ENCODE measurements at regions not wholly inside any gene's neighbourhood (a gene's known extent, or its start where the extent isn't known, plus 50 kb on each side); places are given as distances from the start of the nearest gene placed in this dataset.
"Not testable (repeated sequence)": the region's sequence is repeated elsewhere in the genome, so short reads cannot be mapped to it uniquely, and the experiment has no call there.

DNA sequence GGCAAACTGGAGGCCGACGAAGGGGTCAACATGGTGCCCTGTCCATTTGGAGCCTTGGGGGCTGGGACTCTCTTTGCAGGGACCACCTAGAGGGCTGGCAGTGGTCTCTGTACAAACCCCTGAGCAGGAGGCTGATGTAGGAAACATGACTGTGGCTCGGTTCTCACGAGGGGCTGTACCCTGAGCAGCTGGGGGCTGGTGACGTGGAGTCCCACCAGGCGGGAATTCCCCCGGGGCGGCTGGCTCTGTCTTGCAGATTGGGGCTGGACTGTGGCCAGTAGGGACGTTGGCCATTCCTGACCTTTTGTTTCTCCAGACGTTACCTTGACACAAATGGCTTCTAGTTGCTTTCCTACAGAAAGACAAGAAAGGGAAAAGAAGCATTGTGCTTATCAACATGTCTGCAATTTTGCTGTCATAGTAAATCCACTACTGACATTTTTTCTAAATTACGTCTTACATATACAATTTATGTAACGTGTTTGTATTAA, 115.6 kb upstream of the PRKX start:
- H3K9ac ChIP-seq (ENCODE audit: low read length); H3K9me2 ChIP-seq (replicated peaks; ENCODE audit: low read length); ATAC-seq; H3K79me2 ChIP-seq (ENCODE audit: low read length); CTCF ChIA-PET; POLR2A ChIA-PET (ENCODE audit: unreplicated experiment); intact Hi-C loops (cut with micrococcal nuclease); H3K27ac ChIP-seq (ENCODE audit: low read length); H4K20me1 ChIP-seq (ENCODE audit: low read length); H3K4me1 ChIP-seq (ENCODE audit: insufficient read depth, low read length); H2AFZ ChIP-seq (ENCODE audit: low read length); H3K4me3 ChIP-seq (ENCODE audit: low read length); H3K27me3 ChIP-seq (ENCODE audit: low read length); H3K9me3 ChIP-seq (ENCODE audit: low read length); DNase-seq; BruUV-seq (replicated peaks); H3K4me2 ChIP-seq (ENCODE audit: low read length); H3F3A ChIP-seq (ENCODE audit: low read length, unreplicated experiment); H3K36me3 ChIP-seq (ENCODE audit: low read depth, low read length): not testable (repeated sequence)

DNA sequence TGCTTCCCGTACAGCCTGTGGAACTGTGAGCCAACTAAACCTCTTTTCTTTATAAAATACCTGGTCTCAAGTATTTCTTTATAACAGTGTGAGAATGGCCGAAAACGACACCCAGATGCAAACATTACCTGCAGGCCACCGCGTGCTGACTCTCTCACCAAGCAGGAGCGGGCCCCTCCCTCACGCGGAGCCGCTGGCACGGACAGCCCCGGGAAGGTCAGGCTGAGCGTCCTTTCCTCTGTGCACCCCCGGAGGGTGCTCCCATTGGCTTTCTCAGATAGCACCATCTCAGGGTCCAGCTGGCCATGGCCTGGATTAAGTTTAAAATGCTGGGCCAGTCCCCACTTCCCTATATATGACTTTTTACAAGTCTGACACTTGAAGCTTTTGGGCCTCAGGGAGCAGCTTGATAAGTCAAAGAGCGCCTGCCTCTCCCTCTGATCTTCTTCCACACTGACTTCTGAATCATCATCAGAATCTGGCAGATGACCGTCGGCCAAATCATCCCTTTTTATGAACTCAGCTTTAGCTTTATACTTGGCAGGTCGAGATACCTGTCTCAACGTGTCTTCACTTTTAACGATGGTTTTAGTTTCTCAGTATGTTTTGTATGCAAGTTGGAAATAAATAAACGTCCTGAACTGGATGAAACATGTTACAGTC, 115.1 kb upstream of the PRKX start:
- H3K4me2 ChIP-seq (ENCODE audit: low read length); H3K27ac ChIP-seq (ENCODE audit: low read length); POLR2A ChIA-PET (ENCODE audit: unreplicated experiment); H3K9me3 ChIP-seq (ENCODE audit: low read length); intact Hi-C loops (cut with micrococcal nuclease); H3K27me3 ChIP-seq (ENCODE audit: low read length); H3K4me3 ChIP-seq (ENCODE audit: low read length); H3K36me3 ChIP-seq (ENCODE audit: low read depth, low read length); H3K9me2 ChIP-seq (replicated peaks; ENCODE audit: low read length); H3K79me2 ChIP-seq (ENCODE audit: low read length); H3K9ac ChIP-seq (ENCODE audit: low read length); H2AFZ ChIP-seq (ENCODE audit: low read length); CTCF ChIA-PET; H4K20me1 ChIP-seq (ENCODE audit: low read length); ATAC-seq; DNase-seq; H3K4me1 ChIP-seq (ENCODE audit: insufficient read depth, low read length); H3F3A ChIP-seq (ENCODE audit: low read length, unreplicated experiment): not testable (repeated sequence)
- TSS peak; percentile 41 for BruUV-seq (replicated peaks)

DNA sequence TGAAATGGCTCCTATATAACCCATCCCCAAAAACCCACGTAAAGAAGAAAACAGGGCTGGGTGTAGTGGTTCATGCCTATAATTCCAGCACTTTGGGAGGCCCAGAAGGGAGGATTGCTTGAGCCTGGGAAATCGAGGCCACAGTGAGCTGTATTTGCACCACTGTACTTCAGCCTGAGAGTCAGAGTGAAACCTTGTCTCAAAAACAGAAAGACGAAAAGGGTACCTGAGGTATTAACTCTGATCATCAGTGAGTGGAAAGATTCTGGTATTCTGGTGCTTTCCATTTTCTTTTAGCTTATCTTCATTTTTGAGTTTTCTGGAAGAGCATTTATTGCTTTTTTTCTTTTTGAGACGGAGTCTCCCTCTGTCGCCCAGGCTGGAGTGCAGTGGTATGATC, 110.6 kb upstream of the PRKX start:
- H3K9me3 ChIP-seq (ENCODE audit: low read length); H3K27me3 ChIP-seq (ENCODE audit: low read length); H3K4me2 ChIP-seq (ENCODE audit: low read length); H3K9ac ChIP-seq (ENCODE audit: low read length); POLR2A ChIA-PET (ENCODE audit: unreplicated experiment); intact Hi-C loops (cut with micrococcal nuclease); H2AFZ ChIP-seq (ENCODE audit: low read length); DNase-seq; H3K79me2 ChIP-seq (ENCODE audit: low read length); H3K36me3 ChIP-seq (ENCODE audit: low read depth, low read length); H3F3A ChIP-seq (ENCODE audit: low read length, unreplicated experiment); H3K27ac ChIP-seq (ENCODE audit: low read length); H3K4me3 ChIP-seq (ENCODE audit: low read length); CTCF ChIA-PET; H4K20me1 ChIP-seq (ENCODE audit: low read length); ATAC-seq; BruUV-seq (replicated peaks); H3K9me2 ChIP-seq (replicated peaks; ENCODE audit: low read length): not testable (repeated sequence)
- peaks cover 12% of the 10 kb centered on the region; the same call in 1 of the 2 replicates for H3K4me1 ChIP-seq (ENCODE audit: insufficient read depth, low read length)

- H3K27me3 ChIP-seq (ENCODE audit: low read length) = no peaks in the 10 kb centered on the region
- H2AFZ ChIP-seq (ENCODE audit: low read length) = no peak overlapping the region
- no TSS peak for BruUV-seq (replicated peaks)
- no peaks in the 10 kb centered on the region for H4K20me1 ChIP-seq (ENCODE audit: low read length)
- H3K79me2 ChIP-seq (ENCODE audit: low read length) = no peaks in the 10 kb centered on the region
- H3K4me2 ChIP-seq (ENCODE audit: low read length) = no peak overlapping the region
- CTCF ChIA-PET = no interaction called here
- no peaks in the 10 kb centered on the region for H3K9me2 ChIP-seq (replicated peaks; ENCODE audit: low read length)
- H3K4me1 ChIP-seq (ENCODE audit: insufficient read depth, low read length) = peaks cover 17% of the 10 kb centered on the region; the same call in 1 of the 2 replicates
- no peaks in the 10 kb centered on the region for H3K9me3 ChIP-seq (ENCODE audit: low read length)
- no peak overlapping the region for H3K27ac ChIP-seq (ENCODE audit: low read length)
- ATAC-seq = peak; percentile 18
- no peaks in the 10 kb centered on the region for H3F3A ChIP-seq (ENCODE audit: low read length, unreplicated experiment)
- no peak overlapping the region for H3K9ac ChIP-seq (ENCODE audit: low read length)
- no peak for TF ChIP-seq EZH2phosphoT487 (IDR thresholded peaks at IDR 0.05; ENCODE audit: borderline replicate concordance, low read length)
- no peak for TF ChIP-seq CTCF (conservative IDR thresholded peaks at IDR 0.05; ENCODE audit: low read depth, low read length)
- no peak for TF ChIP-seq EZH2 (IDR thresholded peaks at IDR 0.05; ENCODE audit: low read length, unreplicated experiment)
- H3K36me3 ChIP-seq (ENCODE audit: low read depth, low read length) = peaks cover 7% of the 10 kb centered on the region
- intact Hi-C loops (cut with micrococcal nuclease) = no loop called here
- POLR2A ChIA-PET (ENCODE audit: unreplicated experiment) = no interaction called here
- no peak overlapping the region for H3K4me3 ChIP-seq (ENCODE audit: low read length)
- DNase-seq = peak; percentile 58
Measured at GRCh38 chrX:3820167-3820566, 106.7 kb upstream of the PRKX start.

- BruUV-seq (replicated peaks); H3K36me3 ChIP-seq (ENCODE audit: low read depth, low read length); ATAC-seq; H3K79me2 ChIP-seq (ENCODE audit: low read length); H3K9me3 ChIP-seq (ENCODE audit: low read length); H4K20me1 ChIP-seq (ENCODE audit: low read length); H3K9me2 ChIP-seq (replicated peaks; ENCODE audit: low read length); H3K27ac ChIP-seq (ENCODE audit: low read length); H3K4me3 ChIP-seq (ENCODE audit: low read length); intact Hi-C loops (cut with micrococcal nuclease); POLR2A ChIA-PET (ENCODE audit: unreplicated experiment); H3F3A ChIP-seq (ENCODE audit: low read length, unreplicated experiment); H3K27me3 ChIP-seq (ENCODE audit: low read length); DNase-seq; CTCF ChIA-PET; H3K4me2 ChIP-seq (ENCODE audit: low read length); H3K9ac ChIP-seq (ENCODE audit: low read length); H2AFZ ChIP-seq (ENCODE audit: low read length): not testable (repeated sequence)
- H3K4me1 ChIP-seq (ENCODE audit: insufficient read depth, low read length) = peaks cover 17% of the 10 kb centered on the region; the same call in 1 of the 2 replicates
Measured at GRCh38 chrX:3817480-3817879, 104.0 kb upstream of the PRKX start.
